ENCODE measurements at regions not wholly inside any gene's neighbourhood (a gene's known extent, or its start where the extent isn't known, plus 50 kb on each side); places are given as distances from the start of the nearest gene placed in this dataset.

DNA sequence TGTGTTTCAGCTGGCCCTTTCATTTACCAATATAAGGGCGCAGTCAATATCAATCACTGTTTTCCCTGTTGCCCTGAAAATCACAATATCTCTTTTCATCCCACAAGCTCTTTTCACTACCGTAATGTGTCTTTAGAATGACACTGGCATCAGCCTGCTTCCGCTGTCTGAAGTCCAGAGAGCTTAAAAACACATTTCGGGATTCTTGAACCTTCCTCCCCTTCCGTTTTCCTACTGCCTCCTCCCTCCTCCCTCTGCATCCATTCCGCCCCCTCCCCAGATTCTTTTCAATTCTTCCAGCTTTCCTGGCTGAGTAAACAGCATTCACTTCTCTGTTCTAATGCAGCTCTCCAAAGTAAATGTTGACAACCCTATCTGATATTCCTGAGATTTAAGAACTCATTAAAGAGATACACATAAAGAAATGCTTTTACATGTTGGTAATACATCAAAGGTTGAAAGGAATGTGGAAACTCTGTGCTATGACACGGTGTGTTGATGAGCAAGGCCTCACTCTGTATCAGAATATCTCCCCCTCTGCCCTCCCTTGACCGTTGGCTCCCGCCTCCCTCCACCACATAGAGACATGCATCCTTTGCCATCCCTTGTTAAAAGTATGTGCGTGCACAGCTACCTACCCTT is 83.5 kb upstream of the SPRY1 start:
- Mint-ChIP-seq H3K27me3 (ENCODE audit: insufficient read depth, unreplicated experiment) (no peaks in the 10 kb centered on the region), H3K36me3 (ENCODE audit: insufficient read depth, unreplicated experiment) (no peaks in the 10 kb centered on the region), H3K27ac (ENCODE audit: low read depth, unreplicated experiment) (no peak overlapping the region), H3K4me1 (ENCODE audit: insufficient read depth, unreplicated experiment) (no peaks in the 10 kb centered on the region), H3K9me3 (ENCODE audit: unreplicated experiment) (no peaks in the 10 kb centered on the region), H3K4me3 (ENCODE audit: unreplicated experiment) (no peak overlapping the region)
- ChIA-PET POLR2A (interaction anchor here (1.0 kb wide), 1 partner anchor 36 kb away, joined by 3 read pairs; no protein-coding TSS in a partner anchor), CTCF (no interaction called here)
- intact Hi-C loops (cut with micrococcal nuclease): no loop called here
- no peak for TF ChIP-seq CTCF (IDR thresholded peaks at IDR 0.05; ENCODE audit: unreplicated experiment)
- no TSS peak for BruUV-seq (replicated peaks)
- DNase-seq (ENCODE audit: unreplicated experiment): no peak

DNA sequence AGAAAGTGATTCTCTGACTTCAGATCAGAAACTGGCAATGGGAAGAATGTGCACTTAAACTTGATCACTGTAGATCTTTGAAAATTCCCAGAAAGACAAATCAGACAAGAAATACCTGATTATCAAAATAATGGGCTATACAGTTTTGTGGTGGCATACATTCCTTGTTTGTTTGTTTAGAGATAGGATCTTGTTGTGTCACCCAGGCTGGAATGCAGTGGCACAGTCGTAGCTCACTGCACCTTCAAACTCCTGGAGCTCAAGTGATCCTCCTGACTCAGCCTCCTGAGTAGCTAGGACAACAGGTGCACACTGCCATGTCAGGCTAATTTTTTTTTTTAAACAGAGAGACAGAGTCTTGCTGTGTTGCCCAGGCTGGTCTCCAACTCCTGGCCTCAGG is 81.0 kb upstream of the SPRY1 start:
- Mint-ChIP-seq H3K36me3 (ENCODE audit: insufficient read depth, unreplicated experiment) (no peaks in the 10 kb centered on the region), H3K4me1 (ENCODE audit: insufficient read depth, unreplicated experiment) (no peaks in the 10 kb centered on the region)

DNA sequence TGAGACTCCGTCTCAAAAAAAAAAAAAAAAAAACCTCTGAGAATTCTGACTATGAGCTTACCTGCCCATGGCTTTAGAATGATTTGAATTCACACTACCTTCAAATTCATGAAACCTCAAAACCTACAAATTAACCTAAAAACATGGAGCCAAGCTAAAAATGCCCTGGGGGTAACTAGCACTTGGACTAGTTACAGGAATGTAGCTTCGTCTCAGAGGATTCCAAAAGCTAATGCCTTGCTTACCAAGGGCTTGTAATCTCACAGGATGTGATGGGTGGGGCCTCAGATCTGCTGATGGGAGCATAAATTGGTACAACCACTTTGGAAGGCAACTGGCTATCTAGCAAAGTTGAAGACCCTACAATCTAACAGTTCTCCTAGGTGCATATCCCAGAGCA is 79.4 kb upstream of the SPRY1 start:
- H3K9me3 Mint-ChIP-seq (ENCODE audit: unreplicated experiment): peaks cover 9% of the 10 kb centered on the region
- H3K4me3 Mint-ChIP-seq (ENCODE audit: unreplicated experiment): no peak overlapping the region
- ChIA-PET CTCF (interaction anchor here (0.5 to 0.8 kb wide), 3 partner anchors 13 to 85 kb away, joined by 3 to 4 read pairs (median 3); no protein-coding TSS in a partner anchor), POLR2A (no interaction called here)
- no peaks in the 10 kb centered on the region for H3K27me3 Mint-ChIP-seq (ENCODE audit: insufficient read depth, unreplicated experiment)
- no peaks in the 10 kb centered on the region for H3K4me1 Mint-ChIP-seq (ENCODE audit: insufficient read depth, unreplicated experiment)
- intact Hi-C loops (cut with micrococcal nuclease): no loop called here
- no peak for TF ChIP-seq CTCF (IDR thresholded peaks at IDR 0.05; ENCODE audit: unreplicated experiment)
- no peak overlapping the region for H3K27ac Mint-ChIP-seq (ENCODE audit: low read depth, unreplicated experiment)
- no peak for DNase-seq (ENCODE audit: unreplicated experiment)
- H3K36me3 Mint-ChIP-seq (ENCODE audit: insufficient read depth, unreplicated experiment): no peaks in the 10 kb centered on the region
- no TSS peak for BruUV-seq (replicated peaks)

More for the DNA sequence above, 81.0 kb upstream of the SPRY1 start:
- Mint-ChIP-seq H3K27ac (ENCODE audit: low read depth, unreplicated experiment) (no peak overlapping the region), H3K4me3 (ENCODE audit: unreplicated experiment) (no peak overlapping the region), H3K9me3 (ENCODE audit: unreplicated experiment) (no peaks in the 10 kb centered on the region), H3K27me3 (ENCODE audit: insufficient read depth, unreplicated experiment) (no peaks in the 10 kb centered on the region)
- no peak for DNase-seq (ENCODE audit: unreplicated experiment)
- intact Hi-C loops (cut with micrococcal nuclease): no loop called here
- BruUV-seq (replicated peaks): no TSS peak
- ChIA-PET POLR2A (no interaction called here), CTCF (no interaction called here)
- TF ChIP-seq CTCF (IDR thresholded peaks at IDR 0.05; ENCODE audit: unreplicated experiment): no peak

DNA sequence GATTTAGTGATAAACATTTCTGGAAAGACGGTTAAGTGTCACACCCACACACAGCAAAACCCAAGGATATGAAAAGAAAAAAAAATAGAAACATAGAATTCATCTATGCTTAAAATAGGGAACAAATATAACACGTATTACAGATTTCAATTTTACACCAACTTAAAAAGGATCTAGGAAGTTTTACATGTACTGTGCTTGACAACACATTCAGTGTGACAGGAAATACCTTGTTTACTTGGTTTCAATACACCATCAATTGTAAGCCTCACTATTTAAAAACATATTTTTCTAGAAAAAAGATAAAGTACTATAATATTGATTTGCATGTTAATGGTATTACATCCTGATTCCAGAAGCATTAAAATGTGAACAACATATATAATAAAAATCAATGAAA is 77.0 kb upstream of the SPRY1 start:
- BruUV-seq (replicated peaks): no TSS peak
- H3K27ac Mint-ChIP-seq (ENCODE audit: low read depth, unreplicated experiment): no peak overlapping the region
- H3K36me3 Mint-ChIP-seq (ENCODE audit: insufficient read depth, unreplicated experiment): no peaks in the 10 kb centered on the region
- no peaks in the 10 kb centered on the region for H3K27me3 Mint-ChIP-seq (ENCODE audit: insufficient read depth, unreplicated experiment)
- intact Hi-C loops (cut with micrococcal nuclease): no loop called here
- TF ChIP-seq CTCF (IDR thresholded peaks at IDR 0.05; ENCODE audit: unreplicated experiment): no peak
- no peak overlapping the region for H3K4me3 Mint-ChIP-seq (ENCODE audit: unreplicated experiment)
- DNase-seq (ENCODE audit: unreplicated experiment): no peak
- POLR2A ChIA-PET: no interaction called here
- no peaks in the 10 kb centered on the region for H3K4me1 Mint-ChIP-seq (ENCODE audit: insufficient read depth, unreplicated experiment)
- CTCF ChIA-PET: no interaction called here
- H3K9me3 Mint-ChIP-seq (ENCODE audit: unreplicated experiment): peaks cover 9% of the 10 kb centered on the region

Measured in MCF 10A (cell line).